ENCODE measurements at regions not wholly inside any gene's neighbourhood (a gene's known extent, or its start where the extent isn't known, plus 50 kb on each side); places are given as distances from the start of the nearest gene placed in this dataset.

DNA sequence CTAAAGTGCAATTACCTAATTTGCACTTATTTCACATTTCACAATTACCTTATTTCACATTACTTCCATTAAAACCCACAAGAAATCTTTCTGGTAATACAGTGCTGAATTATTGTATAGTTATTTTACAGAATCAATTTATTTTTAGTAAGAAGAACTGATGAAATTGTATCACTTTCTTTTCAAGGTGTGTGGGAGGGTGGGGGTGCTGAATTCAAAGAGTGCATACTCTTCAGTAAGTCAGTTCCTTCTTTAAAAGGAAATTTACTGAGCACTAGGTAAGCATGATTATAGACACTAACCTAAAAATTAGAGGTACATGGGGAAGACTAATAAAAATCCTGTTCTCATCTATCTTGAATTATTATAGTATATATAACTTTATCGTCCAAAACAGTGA lies 731.6 kb upstream of the ADGRL4 start:
- ATAC-seq (no peak), DNase-seq (no peak)
- H3K4me3 ChIP-seq: no peak overlapping the region
- intact Hi-C loops (cut with DNase I): no loop called here
- H3K4me1 ChIP-seq: no peaks in the 10 kb centered on the region
- H3K36me3 ChIP-seq: no peaks in the 10 kb centered on the region
- no peaks in the 10 kb centered on the region for H3K27me3 ChIP-seq
- TF ChIP-seq, protein P1, sequence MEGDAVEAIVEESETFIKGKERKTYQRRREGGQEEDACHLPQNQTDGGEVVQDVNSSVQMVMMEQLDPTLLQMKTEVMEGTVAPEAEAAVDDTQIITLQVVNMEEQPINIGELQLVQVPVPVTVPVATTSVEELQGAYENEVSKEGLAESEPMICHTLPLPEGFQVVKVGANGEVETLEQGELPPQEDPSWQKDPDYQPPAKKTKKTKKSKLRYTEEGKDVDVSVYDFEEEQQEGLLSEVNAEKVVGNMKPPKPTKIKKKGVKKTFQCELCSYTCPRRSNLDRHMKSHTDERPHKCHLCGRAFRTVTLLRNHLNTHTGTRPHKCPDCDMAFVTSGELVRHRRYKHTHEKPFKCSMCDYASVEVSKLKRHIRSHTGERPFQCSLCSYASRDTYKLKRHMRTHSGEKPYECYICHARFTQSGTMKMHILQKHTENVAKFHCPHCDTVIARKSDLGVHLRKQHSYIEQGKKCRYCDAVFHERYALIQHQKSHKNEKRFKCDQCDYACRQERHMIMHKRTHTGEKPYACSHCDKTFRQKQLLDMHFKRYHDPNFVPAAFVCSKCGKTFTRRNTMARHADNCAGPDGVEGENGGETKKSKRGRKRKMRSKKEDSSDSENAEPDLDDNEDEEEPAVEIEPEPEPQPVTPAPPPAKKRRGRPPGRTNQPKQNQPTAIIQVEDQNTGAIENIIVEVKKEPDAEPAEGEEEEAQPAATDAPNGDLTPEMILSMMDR (IDR thresholded peaks at IDR 0.05): no peak
- H3K27ac ChIP-seq: no peak overlapping the region
- H3K9me3 ChIP-seq: no peaks in the 10 kb centered on the region

GRCh38 chr1:79737193-79737592 lies 730.7 kb upstream of the ADGRL4 start:
- TF ChIP-seq, protein P1 (IDR thresholded peaks at IDR 0.05): no peak
- Histone ChIP-seq H3K9me3 (no peaks in the 10 kb centered on the region), H3K4me1 (no peaks in the 10 kb centered on the region), H3K4me3 (no peak overlapping the region), H3K36me3 (no peaks in the 10 kb centered on the region), H3K27ac (no peak overlapping the region), H3K27me3 (no peaks in the 10 kb centered on the region)
- intact Hi-C loops (cut with DNase I): no loop called here
- no peak for ATAC-seq
- DNase-seq: no peak

DNA sequence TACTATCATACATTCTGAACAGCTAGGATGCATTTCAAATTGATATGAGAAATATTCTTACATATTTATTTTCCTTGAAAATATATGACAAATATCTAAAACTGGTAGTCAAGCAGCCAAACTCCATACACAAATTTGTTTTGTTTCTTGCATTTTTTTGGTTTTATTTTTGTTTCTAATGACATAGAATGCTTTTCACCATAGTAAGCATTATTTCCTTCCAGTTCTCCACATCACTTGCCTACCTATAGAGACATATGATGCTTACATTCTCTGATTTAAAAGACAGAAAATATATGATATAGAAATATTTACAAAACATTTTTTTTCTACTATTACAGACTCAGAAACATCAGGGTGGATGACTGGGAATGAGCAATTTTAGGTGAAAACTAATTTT lies 726.4 kb upstream of the ADGRL4 start:
- no peak for DNase-seq
- intact Hi-C loops (cut with DNase I): no loop called here

GRCh38 chr1:79726911-79727310 lies 720.4 kb upstream of the ADGRL4 start:
- Histone ChIP-seq H3K4me3 (no peak overlapping the region), H3K36me3 (no peaks in the 10 kb centered on the region), H3K4me1 (no peaks in the 10 kb centered on the region), H3K27ac (no peak overlapping the region), H3K27me3 (no peaks in the 10 kb centered on the region), H3K9me3 (no peaks in the 10 kb centered on the region)
- no peak for ATAC-seq
- intact Hi-C loops (cut with DNase I): no loop called here
- TF ChIP-seq, protein P1 (IDR thresholded peaks at IDR 0.05): no peak
- no peak for DNase-seq

More for the DNA sequence above, 726.4 kb upstream of the ADGRL4 start:
- no peak for ATAC-seq
- TF ChIP-seq, protein P1 (IDR thresholded peaks at IDR 0.05): no peak
- no peaks in the 10 kb centered on the region for H3K27me3 ChIP-seq
- no peaks in the 10 kb centered on the region for H3K36me3 ChIP-seq
- H3K27ac ChIP-seq: no peak overlapping the region
- H3K4me3 ChIP-seq: no peak overlapping the region
- no peaks in the 10 kb centered on the region for H3K9me3 ChIP-seq
- H3K4me1 ChIP-seq: no peaks in the 10 kb centered on the region

DNA sequence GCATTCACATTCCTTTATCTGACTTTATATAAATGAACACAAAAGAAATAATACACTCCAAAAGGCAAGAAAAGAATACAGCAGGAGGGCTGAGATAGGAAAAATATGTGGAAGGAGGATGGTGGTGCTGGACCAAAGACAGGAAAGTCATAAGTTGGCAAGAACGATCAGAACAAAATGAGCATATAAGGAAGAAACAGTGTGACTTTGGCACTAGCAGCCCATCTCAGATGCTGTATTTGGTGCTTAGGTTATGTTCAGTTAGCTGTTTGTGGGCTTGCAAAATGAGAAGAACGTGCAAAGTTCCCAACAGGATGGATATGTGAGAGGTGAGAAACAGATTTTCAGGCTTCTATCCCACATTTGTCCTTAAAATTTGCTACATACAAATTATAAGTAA lies 719.8 kb upstream of the ADGRL4 start:
- DNase-seq (no peak), ATAC-seq (no peak)
- Histone ChIP-seq H3K9me3 (no peaks in the 10 kb centered on the region), H3K27ac (no peak overlapping the region), H3K27me3 (no peaks in the 10 kb centered on the region), H3K4me1 (no peaks in the 10 kb centered on the region), H3K4me3 (no peak overlapping the region), H3K36me3 (no peaks in the 10 kb centered on the region)
- TF ChIP-seq, protein P1 (IDR thresholded peaks at IDR 0.05): no peak
- intact Hi-C loops (cut with DNase I): no loop called here

DNA sequence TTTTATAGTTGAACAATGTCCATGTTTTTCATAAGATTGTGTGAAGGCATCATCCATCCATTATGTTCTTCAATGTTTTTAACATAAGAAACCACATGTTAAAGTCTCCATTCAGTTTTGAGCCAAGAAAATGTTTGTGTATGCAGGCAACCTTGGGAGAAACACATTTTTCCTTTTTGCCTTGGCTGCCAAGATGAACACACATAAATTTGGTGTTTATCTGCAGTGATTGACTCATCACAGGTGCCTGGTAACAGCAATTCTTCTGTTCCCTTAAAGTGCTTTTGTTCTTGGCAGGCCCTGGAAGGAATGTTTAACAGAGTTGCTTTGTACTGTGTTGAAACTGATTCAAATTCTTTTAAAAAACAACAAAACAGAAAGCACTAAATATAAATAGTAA lies 709.9 kb upstream of the ADGRL4 start:
- ATAC-seq (no peak), DNase-seq (no peak)
- no peak overlapping the region for H3K4me3 ChIP-seq
- intact Hi-C loops (cut with DNase I): no loop called here
- no peaks in the 10 kb centered on the region for H3K9me3 ChIP-seq
- TF ChIP-seq, protein P1 (IDR thresholded peaks at IDR 0.05): no peak
- H3K4me1 ChIP-seq: no peaks in the 10 kb centered on the region
- H3K27me3 ChIP-seq: no peaks in the 10 kb centered on the region
- H3K36me3 ChIP-seq: no peaks in the 10 kb centered on the region
- H3K27ac ChIP-seq: no peak overlapping the region
